GM12878 (cell line): ENCODE measurements at regions not wholly inside any gene's neighbourhood (a gene's known extent, or its start where the extent isn't known, plus 50 kb on each side); places are given as distances from the start of the nearest gene placed in this dataset.

Experiments
- ATAC-seq: fragments of 200-7000 bp; cut with Tn5 transposase; 3 replicates; pipeline ENCODE4 v1.9.1; 2020; ENCODE audit warnings: mild to moderate bottlenecking, moderate library complexity
- BruUV-seq: library from RNA; stranded (reverse); fragments of 400-500 nt; replicated peaks from 2 replicates; lab custom pipeline; 2021; lab: Mats Ljungman, UMichigan
- CTCF ChIA-PET: fragments of 300-600 bp; sonication (Branson Sonifier 250); formaldehyde crosslinking; extraction: SDS; loops from one replicate; lab custom pipeline; 2021; ENCODE audit warnings: inconsistent platforms; lab: Yijun Ruan, JAX
- POLR2A ChIA-PET: fragments of 350-600 bp; formaldehyde crosslinking; extraction: SDS; loops from one replicate; lab custom pipeline; 2021; ENCODE audit warnings: inconsistent platforms; lab: Charles Lee
- RAD21 ChIA-PET: fragments of 300-600 bp; sonication (Branson Sonifier 250); formaldehyde crosslinking; loops from one replicate; lab custom pipeline; 2023; ENCODE audit warnings: antibody characterized with exemption; ENCODE audit not compliant: unreplicated experiment; lab: Charles Lee
- SMC1A ChIA-PET: fragments of 300-600 bp; sonication (Branson Sonifier 250); formaldehyde crosslinking; loops from one replicate; lab custom pipeline; 2023; ENCODE audit not compliant: unreplicated experiment, uncharacterized antibody; lab: Charles Lee
- DNase-seq: peaks from one replicate; pipeline ENCODE4 v3.0.0-alpha.2; 2011; ENCODE audit warnings: low read depth, low spot score
- FAIRE-seq: peaks from 3 replicates; lab custom pipeline; 2011; peaks lifted over from hg19 to GRCh38; lab: Jason Lieb, UNC
- H2AFZ ChIP-seq: 2 replicates; pipeline ENCODE4 v1.6.0; 2011; ENCODE audit warnings: low read depth, low read length, control low read depth; ENCODE audit not compliant: control insufficient read depth
- H3K27ac ChIP-seq: 2 replicates; pipeline ENCODE4 v1.5.1; 2011; ENCODE audit warnings: control low read depth; ENCODE audit not compliant: control insufficient read depth, insufficient read depth
- H3K27me3 ChIP-seq, 2 experiments: replicated peaks in 1 of 2; 2 replicates each; pipeline versions ENCODE4 v1.6.0 to v1.6.1; 2011; ENCODE audit warnings: low read length in 1 of 2; ENCODE audit not compliant: control insufficient read depth in 2 of 2, insufficient read depth in 2 of 2
- H3K36me3 ChIP-seq, 2 experiments: 2 replicates each; pipeline ENCODE4 v1.5.1; 2011; ENCODE audit warnings: low read length in 1 of 2; ENCODE audit not compliant: control insufficient read depth in 2 of 2, insufficient read depth in 2 of 2
- H3K4me1 ChIP-seq: 2 replicates; pipeline ENCODE4 v1.6.1; 2011; ENCODE audit warnings: mild to moderate bottlenecking, low read length, moderate library complexity, mixed read lengths; ENCODE audit not compliant: control insufficient read depth, insufficient read depth
- H3K4me2 ChIP-seq: 2 replicates; pipeline ENCODE4 v1.6.0; 2011; ENCODE audit warnings: control low read depth; ENCODE audit not compliant: control insufficient read depth, insufficient read depth
- H3K4me3 ChIP-seq: fragments of 200-600 bp; sonication (generic); 2 replicates; pipeline ENCODE4 v1.5.1; 2016
- H3K79me2 ChIP-seq: 2 replicates; pipeline ENCODE4 v1.6.0; 2011; ENCODE audit warnings: low read length; ENCODE audit not compliant: control insufficient read depth, insufficient read depth
- H3K9ac ChIP-seq: 2 replicates; pipeline ENCODE4 v1.8.0; 2011; ENCODE audit warnings: low read length, control low read depth, mixed read lengths; ENCODE audit not compliant: control insufficient read depth, insufficient read depth
- H3K9me3 ChIP-seq: replicated peaks from 3 replicates; pipeline ENCODE4 v1.5.1; 2011; ENCODE audit warnings: mild to moderate bottlenecking, low read length; ENCODE audit not compliant: control insufficient read depth, insufficient read depth
- H4K20me1 ChIP-seq: 2 replicates; pipeline ENCODE4 v1.6.0; 2011; ENCODE audit not compliant: control insufficient read depth, insufficient read depth
- BCL3 ChIP-seq: IDR thresholded peaks from 2 replicates; pipeline ENCODE4 v1.6.1; 2011; ENCODE audit warnings: borderline replicate concordance, low read depth, mild to moderate bottlenecking, moderate library complexity, low read length; ENCODE audit not compliant: insufficient read depth, poor library complexity, severe bottlenecking
- ETV6 ChIP-seq, 2 experiments: fragments of 450-650 bp in 1 of 2; IDR thresholded peaks in 1 of 2; conservative IDR thresholded peaks in 1 of 2; 2 replicates each; pipeline ENCODE4 v1.6.1; 2014; ENCODE audit warnings: antibody characterized with exemption in 1 of 2, borderline replicate concordance in 1 of 2, low read depth in 1 of 2, mild to moderate bottlenecking in 1 of 2, moderate library complexity in 1 of 2
- RAD21 ChIP-seq: IDR thresholded peaks from 2 replicates; pipeline ENCODE4 v1.6.1; 2011; ENCODE audit warnings: mild to moderate bottlenecking, low read depth, low read length, moderate library complexity; ENCODE audit not compliant: insufficient read depth
- SUPT20H ChIP-seq: IDR thresholded peaks from 2 replicates; pipeline ENCODE4 v1.6.1; 2011; ENCODE audit warnings: low read depth, mild to moderate bottlenecking, low read length, moderate library complexity, borderline replicate concordance; ENCODE audit not compliant: control insufficient read depth
- TCF3 ChIP-seq: IDR thresholded peaks from 2 replicates; pipeline ENCODE4 v1.6.1; 2012; ENCODE audit warnings: low read depth, mild to moderate bottlenecking, low read length, borderline replicate concordance; ENCODE audit not compliant: insufficient read depth
- WGBS: methylation state at CpG from one replicate; pipeline ENCODE4 v1.1.6; 2016; ENCODE audit warnings: low lambda C conversion rate; ENCODE audit not compliant: insufficient replicate concordance, insufficient coverage; ENCODE audit errors: missing lambda C conversion rate; 5-methylcytosine and 5-hydroxymethylcytosine counted together
- in situ Hi-C: fragments of 300-500 bp; cut with MboI; formaldehyde crosslinking; loops from 9 replicates; pipeline ENCODE4 v1.14.3; 2018; ENCODE audit warnings: mixed read lengths
- intact Hi-C: fragments of 100-400 bp; cut with micrococcal nuclease; formaldehyde crosslinking; loops from one replicate; pipeline ENCODE4 v1.14.2; 2022; ENCODE audit not compliant: unreplicated experiment

GRCh38 chr16:85319984-85320440 lies 207.7 kb upstream of the CIBAR2 start:
- intact Hi-C loops (no loop called here), in situ Hi-C loops (no loop called here)
- CTCF ChIA-PET, result no interaction called here

GRCh38 chr16:85320677-85321385 lies 208.6 kb upstream of the CIBAR2 start:
- FAIRE-seq (no peak), ATAC-seq (no peak)
- no peak overlapping the region for H3K9ac ChIP-seq
- CTCF ChIA-PET, result no interaction called here
- no peaks in the 10 kb centered on the region for H3K4me1 ChIP-seq
- intact Hi-C loops, result no loop called here
- no TSS peak for BruUV-seq
- H3K36me3 ChIP-seq, result no peaks in the 10 kb centered on the region
- POLR2A ChIA-PET, result no interaction called here
- in situ Hi-C loops, result no loop called here
- no peak overlapping the region for H2AFZ ChIP-seq
- RAD21 ChIA-PET, result no interaction called here
- H4K20me1 ChIP-seq, result no peaks in the 10 kb centered on the region
- TF ChIP-seq SUPT20H (no peak), RAD21 (no peak)
- TF ChIP-seq, all 136 proteins: peak for 0
- WGBS, result 48% methylated on average over 11 of the region's 11 CpGs
- SMC1A ChIA-PET, result no interaction called here
- no peak overlapping the region for H3K4me2 ChIP-seq
- H3K4me3 ChIP-seq, result no peak overlapping the region
- no peaks in the 10 kb centered on the region; a peak in 1 of 4 replicates for H3K27me3 ChIP-seq
- no peak overlapping the region for H3K27ac ChIP-seq
- no peaks in the 10 kb centered on the region for H3K79me2 ChIP-seq
- DNase-seq, result no peak
- H3K9me3 ChIP-seq, result no peaks in the 10 kb centered on the region; the same call in 2 of the 3 replicates

More at GRCh38 chr16:85319984-85320440, 207.7 kb upstream of the CIBAR2 start:
- 41% methylated on average over 19 of the region's 19 CpGs for WGBS
- DNase-seq (no peak), FAIRE-seq (no peak), ATAC-seq (no peak)
- Histone ChIP-seq H4K20me1 (no peaks in the 10 kb centered on the region), H3K4me1 (no peaks in the 10 kb centered on the region), H3K4me3 (no peak overlapping the region), H3K79me2 (no peaks in the 10 kb centered on the region), H3K9ac (no peak overlapping the region), H3K4me2 (no peak overlapping the region), H2AFZ (no peak overlapping the region), H3K27ac (no peak overlapping the region), H3K36me3 (no peaks in the 10 kb centered on the region), H3K27me3 (no peaks in the 10 kb centered on the region; a peak in 1 of 4 replicates), H3K9me3 (no peaks in the 10 kb centered on the region; the same call in 2 of the 3 replicates)
- ChIA-PET POLR2A (no interaction called here), SMC1A (no interaction called here), RAD21 (no interaction called here)
- no TSS peak for BruUV-seq
- TF ChIP-seq TCF3 (no peak), BCL3 (peak; percentile 38), ETV6 (conservative IDR thresholded peaks at IDR 0.05 in 1 of 2, IDR thresholded peaks at IDR 0.05 in 1 of 2; ENCODE audit: borderline replicate concordance in 1 of 2, low read depth in 1 of 2) (no peak)
